Endothelial cell of umbilical vein (primary cell): ENCODE measurements at regions not wholly inside any gene's neighbourhood (a gene's known extent, or its start where the extent isn't known, plus 50 kb on each side); places are given as distances from the start of the nearest gene placed in this dataset.

ENCODE experiments used
- BruUV-seq: library from RNA; stranded (reverse); fragments of 400-500 nt; replicated peaks from 2 replicates; lab custom pipeline; 2021; lab: Mats Ljungman, UMichigan
- CTCF ChIA-PET: fragments of 300-600, 350-600 bp; sonication (Branson Sonifier 250); formaldehyde crosslinking; loops from one replicate; lab custom pipeline; 2021; ENCODE audit warnings: antibody characterized with exemption, inconsistent platforms; lab: Charles Lee
- POLR2A ChIA-PET: fragments of 300-600, 350-600 bp; sonication (Branson Sonifier 250); formaldehyde crosslinking; loops from one replicate; lab custom pipeline; 2021; ENCODE audit warnings: antibody characterized with exemption, inconsistent platforms; lab: Charles Lee
- DNase-seq: peaks from one replicate; pipeline ENCODE4 v3.0.0-alpha.2; 2011; ENCODE audit warnings: low read depth, low spot score
- FAIRE-seq: peaks from 2 replicates; lab custom pipeline; 2011; peaks lifted over from hg19 to GRCh38; lab: Jason Lieb, UNC
- H2AFZ ChIP-seq: 2 replicates; pipeline ENCODE4 v1.6.0; 2012; ENCODE audit warnings: low read depth, low read length, control low read depth, inconsistent platforms
- H3K27ac ChIP-seq: 2 replicates; pipeline ENCODE4 v1.5.1; 2011; ENCODE audit warnings: low read depth, mild to moderate bottlenecking, control low read depth, low read length, moderate library complexity; ENCODE audit not compliant: insufficient read depth
- H3K27me3 ChIP-seq, 2 experiments: 2 replicates each; pipeline versions ENCODE4 v1.6.0 to v1.6.1; 2011; ENCODE audit warnings: low read length in 2 of 2, mixed read lengths in 1 of 2; ENCODE audit not compliant: control insufficient read depth in 2 of 2, insufficient read depth in 2 of 2
- H3K36me3 ChIP-seq, 2 experiments: 2 replicates in 1 of 2; 3 replicates in 1 of 2; pipeline ENCODE4 v1.5.1; 2011; ENCODE audit warnings: low read length in 2 of 2, mild to moderate bottlenecking in 1 of 2, moderate library complexity in 1 of 2; ENCODE audit not compliant: control insufficient read depth in 2 of 2, insufficient read depth in 2 of 2; ENCODE audit errors: extremely low read depth in 1 of 2
- H3K4me1 ChIP-seq: 3 replicates; pipeline ENCODE4 v1.5.1; 2011; ENCODE audit warnings: mild to moderate bottlenecking, low read length; ENCODE audit not compliant: control insufficient read depth, insufficient read depth; ENCODE audit errors: extremely low read depth
- H3K4me2 ChIP-seq: 2 replicates; pipeline ENCODE4 v1.6.1; 2011; ENCODE audit warnings: low read length, control low read depth, mixed read lengths; ENCODE audit not compliant: insufficient read depth
- H3K4me3 ChIP-seq, 3 experiments: fragments of 200-600 bp in 1 of 3; sonication (generic), shearing (Covaris generic) in 1 of 3; replicated peaks in 1 of 3; 2 replicates each; pipeline ENCODE4 v1.5.1; 2011 to 2016; ENCODE audit warnings: control low read depth in 3 of 3, low read length in 3 of 3, mild to moderate bottlenecking in 2 of 3, inconsistent platforms in 1 of 3, low read depth in 1 of 3, moderate library complexity in 1 of 3; ENCODE audit not compliant: insufficient read depth in 1 of 3
- H3K79me2 ChIP-seq: 2 replicates; pipeline ENCODE4 v1.6.0; 2012; ENCODE audit warnings: low read length, inconsistent platforms; ENCODE audit not compliant: control insufficient read depth, insufficient read depth
- H3K9ac ChIP-seq: replicated peaks from 2 replicates; pipeline ENCODE3; 2011; ENCODE audit warnings: low read length, control low read depth; ENCODE audit not compliant: insufficient read depth; ENCODE audit errors: extremely low read depth
- H3K9me1 ChIP-seq: replicated peaks from 3 replicates; pipeline ENCODE4 v1.6.0; 2011; ENCODE audit warnings: mild to moderate bottlenecking, low read length; ENCODE audit not compliant: control insufficient read depth, insufficient read depth; ENCODE audit errors: extremely low read depth
- H3K9me3 ChIP-seq: replicated peaks from 2 replicates; pipeline ENCODE4 v1.5.1; 2012; ENCODE audit warnings: low read length, inconsistent platforms; ENCODE audit not compliant: control insufficient read depth, insufficient read depth
- H4K20me1 ChIP-seq: replicated peaks from 2 replicates; pipeline ENCODE3; 2011; ENCODE audit warnings: mild to moderate bottlenecking, low read length; ENCODE audit not compliant: control insufficient read depth, insufficient read depth; ENCODE audit errors: extremely low read depth
- CTCF ChIP-seq, 2 donors: IDR thresholded peaks; 1 replicate in 1 of 2; 2 replicates in 1 of 2; pipeline ENCODE4 v1.5.1; 2011; ENCODE audit warnings: low read length in 2 of 2, mild to moderate bottlenecking in 2 of 2, moderate library complexity in 2 of 2, control low read depth in 1 of 2, inconsistent platforms in 1 of 2, low read depth in 1 of 2; ENCODE audit not compliant: insufficient read depth in 1 of 2; ENCODE audit errors: extremely low read depth in 1 of 2
- EZH2 ChIP-seq: IDR thresholded peaks from 2 replicates; pipeline ENCODE4 v1.6.1; 2012; ENCODE audit warnings: borderline replicate concordance, low read depth, mild to moderate bottlenecking, moderate library complexity, low read length, inconsistent platforms; ENCODE audit not compliant: severe bottlenecking
- JUN ChIP-seq: IDR thresholded peaks from 2 replicates; pipeline ENCODE4 v1.6.1; 2011; ENCODE audit warnings: borderline replicate concordance, low read depth; ENCODE audit not compliant: insufficient read length, insufficient read depth
- MAX ChIP-seq: IDR thresholded peaks from 2 replicates; pipeline ENCODE4 v1.6.1; 2011; ENCODE audit not compliant: insufficient read depth, insufficient read length
- MYC ChIP-seq: IDR thresholded peaks from one replicate; pipeline ENCODE4 v1.6.1; 2011; ENCODE audit warnings: mild to moderate bottlenecking, low read depth, low read length
- POLR2A ChIP-seq: IDR thresholded peaks from 2 replicates; pipeline ENCODE4 v1.6.1; 2012; ENCODE audit warnings: low read depth, mild to moderate bottlenecking, control low read depth, low read length
- POLR2AphosphoS5 ChIP-seq: IDR thresholded peaks from 2 replicates; pipeline ENCODE4 v1.6.1; 2012; ENCODE audit warnings: low read depth, mild to moderate bottlenecking, control low read depth, low read length, moderate library complexity; ENCODE audit not compliant: insufficient read depth
- dilution Hi-C: fragments of 300-500 bp; cut with MboI; formaldehyde crosslinking; loops from one replicate; pipeline ENCODE4 v1.15.0; 2019; ENCODE audit warnings: low sequenced_read_pairs; ENCODE audit not compliant: extremely low pct_ligation_motif_present
- intact Hi-C: fragments of 100-400 bp; cut with micrococcal nuclease; formaldehyde crosslinking; loops from one replicate; pipeline ENCODE4 v1.10.0; 2022

GRCh38 chr20:19861147-19861759, 103.2 kb downstream of the RIN2 start:
- ChIA-PET CTCF (no interaction called here), POLR2A (no interaction called here)
- H4K20me1 ChIP-seq, result no peaks in the 10 kb centered on the region
- intact Hi-C loops, result no loop called here
- H3K4me1 ChIP-seq, result no peaks in the 10 kb centered on the region
- no peak overlapping the region for H3K4me3 ChIP-seq
- no peaks in the 10 kb centered on the region for H3K9me3 ChIP-seq
- H3K36me3 ChIP-seq, result no peaks in the 10 kb centered on the region
- BruUV-seq, result no TSS peak
- no peak overlapping the region for H2AFZ ChIP-seq
- H3K79me2 ChIP-seq, result no peaks in the 10 kb centered on the region
- dilution Hi-C loops, result no loop called here
- H3K4me2 ChIP-seq, result no peak overlapping the region
- no peaks in the 10 kb centered on the region for H3K27me3 ChIP-seq
- H3K27ac ChIP-seq, result no peak overlapping the region
- no peaks in the 10 kb centered on the region for H3K9me1 ChIP-seq
- no peak for DNase-seq
- FAIRE-seq, result no peak
- TF ChIP-seq JUN, result no peak
- no peak for TF ChIP-seq EZH2
- TF ChIP-seq POLR2A, result no peak
- no peak for TF ChIP-seq MAX
- TF ChIP-seq CTCF (IDR thresholded peaks at IDR 0.05; ENCODE audit: extremely low read depth in 1 of 2, insufficient read depth in 1 of 2, low read depth in 1 of 2, low read length in 2 of 2), result no peak
- no peak for TF ChIP-seq MYC
- no peak for TF ChIP-seq POLR2AphosphoS5
- H3K9ac ChIP-seq, result no peak overlapping the region
